GM19328 (cell line): ENCODE measurements at regions not wholly inside any gene's neighbourhood (a gene's known extent, or its start where the extent isn't known, plus 50 kb on each side); places are given as distances from the start of the nearest gene placed in this dataset.

Experiments used
- ATAC-seq: cut with Tn5 transposase; IDR thresholded peaks from one replicate; pipeline ENCODE4 v1.9.1; 2021; ENCODE audit warnings: mild to moderate bottlenecking, moderate library complexity; ENCODE audit not compliant: unreplicated experiment

- no peak for ATAC-seq
Measured at GRCh38 chr7:86975449-86975848, 84.0 kb downstream of the ELAPOR2 start.

GRCh38 chr7:86972072-86972471 lies 87.4 kb downstream of the ELAPOR2 start:
- ATAC-seq, result no peak

DNA sequence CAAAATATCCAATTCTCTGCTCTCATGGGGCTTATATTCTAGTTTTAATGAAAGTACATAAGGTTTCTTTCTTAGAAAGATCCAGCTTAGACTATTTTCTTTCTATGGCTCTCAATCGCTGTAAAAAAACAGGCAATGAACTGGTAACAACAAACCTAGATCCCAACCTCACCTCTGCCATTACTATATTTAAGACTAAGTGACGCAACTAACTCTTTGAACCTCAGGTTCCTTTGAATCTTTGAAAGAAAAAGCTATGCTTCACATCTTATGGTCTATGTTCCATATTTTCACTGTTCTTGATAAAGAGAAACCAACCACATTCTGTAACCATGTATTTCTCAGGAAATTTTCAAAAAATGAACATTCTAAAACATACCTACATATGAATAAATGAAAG lies 88.5 kb downstream of the ELAPOR2 start:
- ATAC-seq, result no peak

GRCh38 chr7:86970547-86970946 lies 88.9 kb downstream of the ELAPOR2 start:
- no peak for ATAC-seq

DNA sequence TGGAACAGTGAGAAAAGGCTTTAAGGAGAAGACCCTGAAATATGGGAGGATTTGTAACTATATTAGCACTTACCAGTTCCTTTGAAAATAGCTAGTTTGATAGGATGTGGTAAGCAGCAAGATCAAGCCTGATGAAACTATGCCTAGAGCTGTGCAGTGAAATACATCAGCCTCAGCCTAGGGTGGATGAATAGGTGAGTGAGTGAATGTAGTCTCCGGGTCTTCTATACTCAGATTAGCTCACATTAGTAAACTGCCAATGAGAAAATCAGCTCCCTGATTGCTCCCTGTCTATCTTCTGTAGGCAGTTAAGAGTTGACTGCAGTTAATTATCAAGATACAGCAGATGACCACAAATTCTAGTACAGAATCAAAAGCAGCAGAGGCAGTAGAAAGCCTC lies 89.6 kb downstream of the ELAPOR2 start:
- ATAC-seq, result no peak

DNA sequence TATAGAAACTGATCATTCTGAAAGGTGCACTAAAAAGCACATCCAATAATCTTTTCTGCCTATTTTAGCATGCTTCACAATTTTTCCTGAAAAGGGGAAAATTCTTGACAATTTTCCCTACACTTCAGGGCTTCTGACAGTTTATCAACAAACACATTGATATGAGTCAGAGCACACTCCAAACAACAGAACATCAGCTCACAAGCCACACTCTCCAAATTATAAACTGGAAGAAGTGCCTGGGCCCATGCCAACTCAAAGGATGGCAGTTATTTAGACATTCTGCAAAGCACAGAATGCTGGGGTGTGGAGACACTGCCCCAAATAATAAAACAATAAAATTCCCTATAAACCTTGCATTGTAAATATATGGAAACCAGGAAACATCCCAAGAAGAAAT lies 90.8 kb downstream of the ELAPOR2 start:
- ATAC-seq, result no peak

- ATAC-seq, result no peak
Measured at GRCh38 chr7:86966916-86967315, 92.5 kb downstream of the ELAPOR2 start.

- ATAC-seq, result no peak
Measured at GRCh38 chr7:86965727-86966120, 93.7 kb downstream of the ELAPOR2 start.

DNA sequence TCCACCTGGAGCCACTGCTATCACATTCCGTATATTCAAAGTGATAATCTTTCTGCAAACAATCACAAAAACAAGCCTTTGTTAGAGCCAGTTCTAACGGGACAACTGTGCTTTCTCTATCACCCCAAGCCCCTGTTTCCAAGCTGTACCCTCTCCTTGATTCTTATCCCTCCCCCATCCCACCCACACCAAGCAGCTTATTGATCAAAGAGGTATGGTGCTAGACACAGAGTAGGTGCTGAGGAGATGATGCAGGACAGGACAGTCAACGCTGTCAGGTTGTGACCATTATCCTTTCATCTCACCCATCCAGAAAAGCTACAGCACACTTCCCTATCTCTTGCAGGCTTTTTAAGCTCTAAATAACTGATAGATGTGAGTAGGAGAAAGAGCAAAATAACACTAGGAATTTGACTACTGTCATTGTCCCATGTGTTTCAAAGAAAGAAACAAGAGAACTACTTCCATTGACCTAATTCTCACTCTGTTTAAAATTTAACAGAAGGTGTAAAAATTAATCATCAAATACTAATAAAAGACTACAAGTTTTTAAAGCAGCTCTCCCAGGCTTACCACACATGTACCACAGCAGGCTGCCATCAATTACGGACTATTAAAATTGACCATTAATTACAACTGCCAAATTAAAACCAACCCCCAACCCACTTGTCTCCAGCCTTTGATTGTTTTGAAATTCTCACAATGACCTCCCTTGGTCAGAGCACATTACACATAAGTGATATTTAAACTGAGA lies 94.3 kb downstream of the ELAPOR2 start:
- no peak for ATAC-seq

DNA sequence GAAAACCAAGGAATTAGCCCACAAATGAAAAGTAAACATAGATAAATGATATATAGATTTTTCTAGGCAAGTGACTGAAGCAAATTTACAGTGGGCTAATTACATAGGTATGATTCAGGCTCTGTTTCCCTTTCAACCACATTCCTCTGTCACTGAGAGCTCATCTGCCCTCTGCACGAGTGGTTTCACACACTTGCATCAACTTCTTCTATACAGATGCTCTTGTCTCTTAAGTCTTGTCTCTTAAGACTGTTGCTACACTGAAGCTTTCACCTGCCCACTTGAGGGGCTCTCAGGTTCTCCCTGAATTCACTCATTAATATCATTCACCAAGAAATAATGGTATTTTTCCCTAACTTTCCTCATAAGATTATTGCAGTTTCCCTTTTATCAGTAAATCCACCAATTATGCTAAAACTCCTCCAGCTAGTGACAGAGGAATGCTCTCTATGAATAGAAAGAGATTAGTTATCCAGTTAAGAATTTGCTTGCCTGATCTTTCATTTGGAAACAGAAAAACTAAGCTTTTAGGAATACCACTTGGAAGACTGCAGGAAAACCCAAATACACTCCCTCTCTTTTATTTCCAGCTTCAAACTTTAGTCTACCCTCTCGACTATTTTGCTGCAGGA lies 95.7 kb downstream of the ELAPOR2 start:
- peak; percentile 91 for ATAC-seq

DNA sequence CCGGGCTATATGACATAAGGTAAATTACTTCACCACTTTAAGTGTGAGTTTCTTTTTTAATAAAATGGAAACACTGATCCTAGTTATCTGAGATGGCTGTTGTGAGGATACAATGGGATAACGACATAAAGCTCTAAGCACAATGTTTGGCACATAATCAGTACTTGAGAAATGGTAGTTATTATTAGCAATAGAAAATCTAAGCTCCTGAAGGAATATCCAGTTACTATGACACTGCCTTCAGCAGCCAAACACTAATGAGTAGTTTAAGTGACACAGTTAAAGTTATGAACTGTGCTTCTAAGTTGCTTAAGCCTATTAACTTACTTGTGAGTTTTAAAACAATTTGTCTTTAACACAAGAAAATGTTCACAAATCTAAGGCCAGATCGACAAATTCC lies 96.8 kb downstream of the ELAPOR2 start:
- ATAC-seq, result no peak

DNA sequence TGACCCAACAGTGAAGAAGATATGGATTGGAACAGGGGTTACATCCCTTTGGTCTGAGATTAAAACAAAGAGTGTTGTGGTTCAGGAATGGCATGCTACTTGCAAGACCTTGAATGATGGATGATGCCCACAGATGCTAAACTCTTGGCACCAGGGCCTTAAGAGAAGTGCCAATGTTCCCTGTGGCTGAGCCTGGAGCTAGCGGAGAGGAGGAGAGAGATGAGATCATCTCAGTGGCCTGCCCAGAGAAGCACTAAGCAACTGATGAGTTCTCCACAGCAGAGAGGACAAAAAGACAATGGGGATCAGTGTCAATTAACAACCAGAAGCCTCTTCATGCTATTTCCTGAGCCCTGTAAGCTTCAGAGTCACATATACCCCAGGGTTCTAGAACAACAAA lies 97.8 kb downstream of the ELAPOR2 start:
- no peak for ATAC-seq

DNA sequence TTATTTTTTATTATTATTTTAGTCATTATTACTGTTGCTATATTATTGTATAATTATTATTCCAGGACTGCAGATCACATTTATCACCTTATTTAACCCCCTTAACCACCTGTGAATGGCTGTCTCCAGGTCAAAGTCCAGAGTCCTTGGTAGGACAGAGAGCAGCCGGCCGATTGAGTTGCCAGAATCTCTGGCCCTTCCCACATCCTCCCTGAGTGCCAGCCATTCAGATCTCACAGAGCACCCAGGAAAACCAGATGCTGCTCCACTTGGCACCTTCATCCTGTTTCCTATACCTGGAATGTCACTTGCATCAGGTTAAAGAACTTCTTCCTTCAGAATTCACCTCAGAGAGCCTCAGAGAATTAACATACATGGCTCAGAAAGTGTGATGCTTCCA lies 101.1 kb downstream of the ELAPOR2 start:
- ATAC-seq, result no peak

- no peak for ATAC-seq
Measured at GRCh38 chr7:86956567-86956966, 102.9 kb downstream of the ELAPOR2 start.

DNA sequence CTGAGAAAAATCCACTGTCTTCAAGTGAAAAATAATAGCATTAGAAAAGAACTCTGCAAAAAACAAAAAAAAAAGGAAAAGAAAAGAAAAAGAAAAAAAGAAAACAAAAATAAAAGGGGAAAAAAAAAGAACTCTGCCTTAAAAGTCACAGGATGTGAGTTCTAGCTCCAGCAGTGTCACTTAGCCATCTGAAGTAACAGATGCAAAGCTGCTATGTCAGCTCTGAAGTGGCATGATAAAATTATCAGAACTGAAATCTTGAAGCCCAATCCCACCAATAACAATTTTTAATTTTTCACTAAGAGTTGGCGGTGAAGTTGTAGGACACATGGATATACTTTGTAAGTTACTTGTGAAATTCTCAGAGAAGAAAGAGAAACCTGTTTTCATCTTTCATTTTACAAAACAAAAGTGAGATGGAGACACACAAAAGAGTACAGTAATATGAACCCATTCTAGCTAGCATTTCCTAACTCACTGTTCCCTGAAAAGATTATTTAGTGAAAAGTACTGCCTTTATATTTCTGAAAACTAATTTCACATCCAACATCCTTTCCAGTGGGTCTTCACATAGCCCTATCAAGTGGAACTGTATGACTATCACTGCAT lies 103.5 kb downstream of the ELAPOR2 start:
- no peak for ATAC-seq

DNA sequence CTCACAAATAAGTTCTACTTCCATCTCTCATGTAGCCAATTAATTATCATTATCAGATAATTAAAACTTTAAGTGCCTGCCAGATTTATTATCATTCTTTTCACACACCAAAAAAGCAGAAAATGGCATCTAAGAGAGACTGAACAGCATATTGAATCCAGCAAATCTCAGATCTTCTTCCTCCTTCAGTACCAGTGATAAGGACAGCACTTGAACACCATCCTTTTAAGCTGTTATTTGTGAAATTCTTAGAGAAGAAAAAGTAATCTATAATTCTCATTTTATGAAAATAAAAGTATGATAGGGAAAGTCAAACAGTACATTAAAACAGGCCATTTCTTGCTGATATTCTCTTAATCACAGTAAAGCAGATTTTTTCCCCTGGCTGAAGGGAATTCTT lies 104.5 kb downstream of the ELAPOR2 start:
- no peak for ATAC-seq

DNA sequence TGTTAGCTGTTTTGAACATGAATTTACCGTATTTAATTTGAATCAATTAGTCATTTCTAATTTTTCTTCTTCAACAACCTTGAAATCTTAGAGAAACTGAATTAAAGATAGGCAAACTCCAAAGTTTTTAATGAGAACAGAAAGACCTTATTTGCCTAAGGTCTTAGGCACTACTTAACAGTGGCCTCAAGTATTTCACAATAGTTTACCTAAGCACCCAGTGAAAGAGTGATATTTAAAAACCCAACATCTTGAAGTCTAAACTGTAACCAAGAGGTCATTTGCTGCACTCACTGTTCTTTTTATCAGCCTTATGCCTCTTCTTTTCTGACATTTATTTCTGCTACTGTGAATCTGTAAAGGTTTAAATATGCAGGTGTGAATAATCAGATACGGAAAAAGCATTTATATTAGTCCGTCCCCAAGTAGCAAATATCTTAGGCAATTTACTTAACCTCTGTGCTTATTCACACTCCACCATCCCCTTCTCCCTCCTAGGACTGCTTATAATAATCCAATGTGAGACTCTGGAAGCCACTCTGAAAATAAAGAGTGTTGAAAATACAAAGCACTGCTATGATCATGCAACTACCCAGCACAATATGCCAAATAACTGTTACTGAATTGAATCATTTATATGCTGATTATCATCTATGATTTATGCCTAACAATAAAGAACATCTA lies 105.7 kb downstream of the ELAPOR2 start:
- ATAC-seq, result no peak

DNA sequence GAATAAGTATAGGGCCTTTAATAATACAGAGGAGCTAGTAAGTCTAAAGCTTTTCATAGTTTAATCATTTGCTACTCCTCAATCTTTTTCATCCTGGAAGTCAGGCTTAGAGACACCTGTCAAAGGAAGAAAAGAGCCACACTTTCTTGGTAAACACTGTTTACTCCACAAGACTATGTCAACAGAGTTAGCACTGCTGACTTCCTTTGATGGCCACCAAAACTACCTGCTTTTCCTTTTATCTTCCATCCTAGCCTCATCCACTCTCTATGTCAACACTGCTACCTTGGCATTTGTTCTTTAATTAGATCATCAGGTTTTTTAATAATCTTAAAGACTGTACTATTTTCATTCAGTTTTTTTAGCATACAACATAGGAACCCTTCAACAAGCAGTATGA lies 106.2 kb downstream of the ELAPOR2 start:
- ATAC-seq, result no peak

GRCh38 chr7:86951895-86952294 lies 107.6 kb downstream of the ELAPOR2 start:
- no peak for ATAC-seq

- no peak for ATAC-seq
Measured at GRCh38 chr7:86950944-86951343, 108.5 kb downstream of the ELAPOR2 start.

DNA sequence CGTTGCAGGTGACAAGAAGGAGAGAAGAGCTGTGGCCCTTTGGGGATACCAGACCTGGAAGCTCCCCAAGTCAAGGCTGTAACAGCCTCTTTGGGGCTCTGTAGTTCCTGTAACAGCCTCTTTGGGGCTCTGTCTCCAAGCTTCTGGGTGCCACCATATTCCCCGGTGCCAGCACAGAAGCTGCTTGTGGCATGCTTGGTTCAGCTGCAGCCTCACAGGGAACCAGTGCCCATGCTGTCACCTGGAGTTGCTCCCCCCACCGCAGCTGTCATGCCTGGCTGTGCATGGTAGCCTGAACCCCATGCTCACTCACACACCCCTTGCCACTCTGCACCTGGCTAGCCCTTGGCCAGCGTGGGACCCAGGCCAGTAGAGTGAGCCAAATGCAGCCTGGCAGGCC lies 109.1 kb downstream of the ELAPOR2 start:
- no peak for ATAC-seq

GRCh38 chr7:86949779-86950260 lies 109.6 kb downstream of the ELAPOR2 start:
- no peak for ATAC-seq
